ENCODE measurements at regions not wholly inside any gene's neighbourhood (a gene's known extent, or its start where the extent isn't known, plus 50 kb on each side); places are given as distances from the start of the nearest gene placed in this dataset.

DNA sequence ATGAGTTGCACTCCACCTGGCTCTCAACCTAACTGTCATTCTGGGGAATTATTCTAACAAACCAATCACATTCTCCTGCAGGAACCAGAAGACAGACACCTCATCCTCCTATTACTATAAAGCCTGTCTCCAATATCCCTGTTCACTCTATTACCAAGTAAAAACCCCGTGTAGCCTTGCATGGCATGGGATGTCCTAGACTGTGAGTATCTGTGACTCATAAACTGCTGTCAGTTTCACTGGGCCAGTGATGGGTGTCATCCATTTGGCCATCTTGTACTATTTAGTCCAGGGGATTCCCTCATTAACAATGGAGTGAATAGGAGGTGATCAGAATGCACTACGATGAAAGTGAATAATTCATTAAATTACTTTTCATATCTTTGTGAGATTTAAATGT is 608.7 kb downstream of the DNAJB9 start:
- no peak for DNase-seq (ENCODE audit: low read depth)
- no peak overlapping the region for H3K4me3 ChIP-seq (ENCODE audit: low read depth, low read length)
- TF ChIP-seq CTCF (conservative IDR thresholded peaks at IDR 0.05; ENCODE audit: low read depth, low read length), result no peak

- no peak for TF ChIP-seq CTCF (conservative IDR thresholded peaks at IDR 0.05; ENCODE audit: low read depth, low read length)
- no peak overlapping the region for H3K4me3 ChIP-seq (ENCODE audit: low read depth, low read length)
- no peak for DNase-seq (ENCODE audit: low read depth)
These were observed 609.9 kb downstream of the DNAJB9 start for GRCh38 chr7:109179601-109180000.

- TF ChIP-seq CTCF (conservative IDR thresholded peaks at IDR 0.05; ENCODE audit: low read depth, low read length), result no peak
- no peak for DNase-seq (ENCODE audit: low read depth)
- no peak overlapping the region for H3K4me3 ChIP-seq (ENCODE audit: low read depth, low read length)
These were observed 621.2 kb downstream of the DNAJB9 start for GRCh38 chr7:109190766-109191398.

DNA sequence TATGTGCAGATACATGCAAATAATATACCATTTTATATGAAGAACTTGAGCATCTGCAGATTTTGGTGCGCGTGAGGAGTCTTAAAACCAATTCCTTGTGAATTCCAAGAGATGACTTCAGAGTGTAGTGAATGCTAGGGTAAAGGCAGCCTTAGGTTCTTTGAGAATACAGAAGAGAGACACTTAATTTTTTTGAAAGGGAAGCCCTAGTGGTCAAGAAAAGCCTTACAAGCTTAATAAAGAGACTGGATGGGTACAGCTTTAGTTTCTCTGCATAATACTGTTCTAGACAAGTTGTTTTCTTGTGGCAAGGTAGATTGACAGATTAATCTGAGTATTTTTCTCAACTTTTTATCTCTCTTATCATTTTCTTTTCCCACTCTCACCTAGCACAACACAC is 636.5 kb downstream of the DNAJB9 start:
- peak; percentile 38 for TF ChIP-seq CTCF (conservative IDR thresholded peaks at IDR 0.05; ENCODE audit: low read depth, low read length)
- no peak for DNase-seq (ENCODE audit: low read depth)
- no peak overlapping the region for H3K4me3 ChIP-seq (ENCODE audit: low read depth, low read length)

DNA sequence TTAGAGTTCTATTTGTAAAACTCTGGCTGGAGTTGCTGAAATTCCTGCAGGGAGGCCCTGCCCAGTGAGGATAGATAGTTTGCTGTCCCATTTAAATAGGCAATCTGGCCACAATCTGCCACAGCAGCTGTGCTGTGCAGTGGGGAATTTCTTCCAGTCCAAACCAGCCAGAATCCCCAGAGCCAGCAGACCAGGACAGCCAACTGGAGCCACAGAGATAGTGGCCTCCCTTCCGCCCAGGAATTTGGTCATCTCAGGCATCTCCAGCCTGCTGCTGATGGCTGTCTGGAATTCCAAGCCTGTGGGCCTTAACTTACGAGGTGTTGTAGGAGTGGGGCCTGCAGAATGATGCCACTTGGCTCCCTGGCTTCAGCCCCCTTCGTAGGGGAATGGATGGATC is 643.4 kb downstream of the DNAJB9 start:
- H3K4me3 ChIP-seq (ENCODE audit: low read depth, low read length), result no peak overlapping the region
- TF ChIP-seq CTCF (conservative IDR thresholded peaks at IDR 0.05; ENCODE audit: low read depth, low read length), result no peak
- no peak for DNase-seq (ENCODE audit: low read depth)

- DNase-seq (ENCODE audit: low read depth), result no peak
- TF ChIP-seq CTCF (conservative IDR thresholded peaks at IDR 0.05; ENCODE audit: low read depth, low read length), result no peak
- no peak overlapping the region for H3K4me3 ChIP-seq (ENCODE audit: low read depth, low read length)
These were observed 645.7 kb downstream of the DNAJB9 start for GRCh38 chr7:109215341-109215740.

DNA sequence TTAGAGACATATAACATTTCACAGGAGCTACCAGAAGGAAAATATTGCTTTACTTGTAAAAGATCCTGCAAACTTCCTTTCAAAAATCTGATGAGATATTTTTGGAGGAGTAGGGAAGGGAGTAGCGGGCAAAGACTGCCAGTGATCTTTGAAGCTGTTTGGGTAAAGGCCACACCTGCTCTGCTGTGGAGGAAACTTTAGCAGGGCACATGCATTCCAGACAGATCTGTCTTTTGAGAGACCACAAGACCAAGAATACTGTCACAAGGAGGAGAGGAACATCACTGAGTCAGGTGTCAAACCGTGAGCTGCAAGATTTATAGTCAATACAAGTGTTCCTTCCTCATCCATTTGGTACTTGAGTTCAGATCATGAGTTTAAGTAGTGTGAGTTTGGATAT is 654.4 kb downstream of the DNAJB9 start:
- H3K4me3 ChIP-seq (ENCODE audit: low read depth, low read length), result no peak overlapping the region
- no peak for DNase-seq (ENCODE audit: low read depth)
- TF ChIP-seq CTCF (conservative IDR thresholded peaks at IDR 0.05; ENCODE audit: low read depth, low read length), result no peak
